GM21529 (cell line): ENCODE measurements at regions not wholly inside any gene's neighbourhood (a gene's known extent, or its start where the extent isn't known, plus 50 kb on each side); places are given as distances from the start of the nearest gene placed in this dataset.

Source experiments
- ATAC-seq: cut with Tn5 transposase; IDR thresholded peaks from one replicate; pipeline ENCODE4 v1.9.1; 2021; ENCODE audit not compliant: unreplicated experiment

- no peak for ATAC-seq
Measured at GRCh38 chr1:219523411-219523810, 89.5 kb downstream of the ZC3H11B start.

- ATAC-seq = no peak
Measured at GRCh38 chr1:219521325-219521724, 91.6 kb downstream of the ZC3H11B start.

GRCh38 chr1:219520241-219520640 lies 92.7 kb downstream of the ZC3H11B start:
- no peak for ATAC-seq

GRCh38 chr1:219518907-219519248 lies 94.0 kb downstream of the ZC3H11B start:
- no peak for ATAC-seq

- no peak for ATAC-seq
Measured at GRCh38 chr1:219518168-219518906, 94.6 kb downstream of the ZC3H11B start.

GRCh38 chr1:219517031-219517430 lies 95.9 kb downstream of the ZC3H11B start:
- ATAC-seq = no peak

- no peak for ATAC-seq
Measured at GRCh38 chr1:219514728-219515127, 98.2 kb downstream of the ZC3H11B start.

- ATAC-seq = no peak
Measured at GRCh38 chr1:219507437-219507836, 105.5 kb downstream of the ZC3H11B start.

- ATAC-seq = no peak
Measured at GRCh38 chr1:219506936-219507335, 106.0 kb downstream of the ZC3H11B start.

GRCh38 chr1:219506473-219506899 lies 106.4 kb downstream of the ZC3H11B start:
- ATAC-seq = no peak

- ATAC-seq = no peak
Measured at GRCh38 chr1:219505886-219506285, 107.0 kb downstream of the ZC3H11B start.

GRCh38 chr1:219503604-219504003 lies 109.3 kb downstream of the ZC3H11B start:
- no peak for ATAC-seq

- peak; percentile 46 for ATAC-seq
Measured at GRCh38 chr1:219500327-219500897, 112.5 kb downstream of the ZC3H11B start.

- ATAC-seq = no peak
Measured at GRCh38 chr1:219498666-219499065, 114.2 kb downstream of the ZC3H11B start.

- ATAC-seq = no peak
Measured at GRCh38 chr1:219495737-219496408, 117.0 kb downstream of the ZC3H11B start.

- no peak for ATAC-seq
Measured at GRCh38 chr1:219492717-219493116, 120.2 kb downstream of the ZC3H11B start.

- ATAC-seq = no peak
Measured at GRCh38 chr1:219490566-219490965, 122.3 kb downstream of the ZC3H11B start.

GRCh38 chr1:219489636-219490035 lies 123.3 kb downstream of the ZC3H11B start:
- no peak for ATAC-seq

GRCh38 chr1:219488275-219488674 lies 124.6 kb downstream of the ZC3H11B start:
- no peak for ATAC-seq

GRCh38 chr1:219483530-219483929 lies 129.4 kb downstream of the ZC3H11B start:
- no peak for ATAC-seq

GRCh38 chr1:219480011-219480410 lies 132.9 kb downstream of the ZC3H11B start:
- no peak for ATAC-seq

- no peak for ATAC-seq
Measured at GRCh38 chr1:219478811-219479210, 134.1 kb downstream of the ZC3H11B start.
